Small intestine (tissue), 7 donors: ENCODE measurements at regions not wholly inside any gene's neighbourhood (a gene's known extent, or its start where the extent isn't known, plus 50 kb on each side); places are given as distances from the start of the nearest gene placed in this dataset.
A peak's percentile ranks its signal among the peaks of the same experiment; 100 is the strongest.
"Not testable (repeated sequence)": the region's sequence is repeated elsewhere in the genome, so short reads cannot be mapped to it uniquely, and the experiment has no call there.

Experiments
- DNase-seq, 2 donors: peaks; one replicate each; pipeline versions ENCODE4 v3.0.0 to v3.0.0-alpha.2; 2013
- FAIRE-seq: peaks from 2 replicates; lab custom pipeline; 2012; peaks lifted over from hg19 to GRCh38; lab: Jason Lieb, UNC
- H3K27ac ChIP-seq, 3 donors: one replicate each; pipeline ENCODE4 v1.5.1; 2013; ENCODE audit warnings: low read length in 2 of 3, mild to moderate bottlenecking in 2 of 3, control low read depth in 1 of 3, inconsistent platforms in 1 of 3, low read depth in 1 of 3, moderate library complexity in 1 of 3
- H3K27me3 ChIP-seq, 3 donors: one replicate each; pipeline ENCODE4 v1.6.1; 2013; ENCODE audit warnings: low read length in 3 of 3, inconsistent platforms in 1 of 3; ENCODE audit not compliant: control insufficient read depth in 3 of 3, insufficient read depth in 3 of 3
- H3K36me3 ChIP-seq, 3 donors: one replicate each; pipeline ENCODE4 v1.6.1; 2013; ENCODE audit warnings: low read length in 3 of 3, inconsistent platforms in 1 of 3, low read depth in 1 of 3, mild to moderate bottlenecking in 1 of 3, moderate library complexity in 1 of 3; ENCODE audit not compliant: control insufficient read depth in 3 of 3, insufficient read depth in 2 of 3
- H3K4me1 ChIP-seq, 3 donors: one replicate each; pipeline ENCODE4 v1.6.1; 2013; ENCODE audit warnings: low read length in 2 of 3, inconsistent platforms in 1 of 3, low read depth in 1 of 3, mild to moderate bottlenecking in 1 of 3, moderate library complexity in 1 of 3; ENCODE audit not compliant: control insufficient read depth in 3 of 3, insufficient read depth in 2 of 3
- H3K4me3 ChIP-seq, 3 donors: one replicate each; pipeline ENCODE4 v1.5.1; 2013; ENCODE audit warnings: low read length in 3 of 3, control low read depth in 1 of 3, inconsistent platforms in 1 of 3, low read depth in 1 of 3, mild to moderate bottlenecking in 1 of 3, moderate library complexity in 1 of 3
- H3K9me3 ChIP-seq, 2 donors: one replicate each; pipeline ENCODE4 v1.6.1; 2013; ENCODE audit warnings: low read depth in 1 of 2, low read length in 1 of 2; ENCODE audit not compliant: control insufficient read depth in 2 of 2, insufficient read depth in 1 of 2
- WGBS, 3 donors: extraction: QIAGEN DNeasy Blood & Tissue Kit; methylation state at CpG; one replicate each; pipeline ENCODE4 v1.1.7; 2013; 5-methylcytosine and 5-hydroxymethylcytosine counted together
- donor health status: healthy with polysubstance abuse.
- donor health status: control.
- donor health status: control.
- donor health status: Bipolar disorder and iron deficiency.
- donor health status: healthy.

DNA sequence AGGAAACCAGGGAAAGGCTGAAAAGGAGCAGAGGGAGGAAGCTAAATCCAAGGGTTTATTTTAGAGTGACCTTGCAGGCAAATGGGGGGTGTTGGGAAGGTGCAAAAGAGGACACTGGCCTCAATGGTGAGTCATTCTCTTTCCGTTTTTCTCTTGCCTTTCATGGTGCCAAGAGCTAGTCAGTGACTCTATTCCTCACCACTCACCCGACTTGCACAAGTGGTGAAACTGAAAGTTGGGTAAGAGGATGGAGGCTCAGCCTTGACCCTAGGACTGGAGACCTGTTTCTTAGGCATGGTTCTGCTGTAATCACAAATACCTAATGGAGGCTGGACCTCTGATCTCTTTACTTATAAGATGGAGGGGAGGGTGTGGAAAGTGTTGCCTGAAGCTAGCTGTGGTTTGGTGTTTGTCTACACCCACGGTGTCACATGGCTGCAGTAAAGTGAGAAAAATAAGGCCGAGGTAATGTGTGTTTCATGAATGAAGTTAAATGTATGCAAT lies 67.3 kb upstream of the CREB3L1 start:
- DNase-seq (peak; percentile 26 to 44), FAIRE-seq (no peak)

DNA sequence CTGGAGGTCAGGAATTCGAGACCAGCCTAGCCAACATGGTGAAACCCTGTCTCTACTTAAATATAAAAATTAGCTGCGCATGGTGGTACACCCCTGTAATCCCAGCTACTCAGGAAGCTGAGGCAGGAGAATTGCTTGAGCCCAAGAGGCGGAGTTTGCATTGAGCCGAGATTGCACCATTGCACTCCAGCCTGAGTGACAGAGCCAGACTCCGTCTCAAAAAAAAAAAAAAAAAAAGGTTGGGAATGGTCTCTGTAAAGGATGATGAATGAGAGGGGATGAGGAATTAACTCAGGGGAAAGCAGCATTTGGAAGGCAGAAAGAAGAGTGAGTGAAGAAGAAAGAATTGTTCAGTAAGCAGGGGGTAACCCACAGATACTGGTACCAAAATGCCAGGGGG lies 67.8 kb upstream of the CREB3L1 start:
- 68 to 83% (median 71%) methylated on average over 5 of the region's 5 CpGs for WGBS, 3 donors
- H3K27ac ChIP-seq, FAIRE-seq: not testable (repeated sequence)

More for the DNA sequence above, 67.3 kb upstream of the CREB3L1 start:
- Histone ChIP-seq H3K4me1 (no peaks in the 10 kb centered on the region), H3K9me3 (no peaks in the 10 kb centered on the region), H3K27ac (no peak overlapping the region), H3K4me3 (no peak overlapping the region), H3K36me3 (no peaks in the 10 kb centered on the region), H3K27me3 (no peaks in the 10 kb centered on the region)
- WGBS, 3 donors = 30 to 34% (median 30%) methylated on average over 4 of the region's 4 CpGs

DNA sequence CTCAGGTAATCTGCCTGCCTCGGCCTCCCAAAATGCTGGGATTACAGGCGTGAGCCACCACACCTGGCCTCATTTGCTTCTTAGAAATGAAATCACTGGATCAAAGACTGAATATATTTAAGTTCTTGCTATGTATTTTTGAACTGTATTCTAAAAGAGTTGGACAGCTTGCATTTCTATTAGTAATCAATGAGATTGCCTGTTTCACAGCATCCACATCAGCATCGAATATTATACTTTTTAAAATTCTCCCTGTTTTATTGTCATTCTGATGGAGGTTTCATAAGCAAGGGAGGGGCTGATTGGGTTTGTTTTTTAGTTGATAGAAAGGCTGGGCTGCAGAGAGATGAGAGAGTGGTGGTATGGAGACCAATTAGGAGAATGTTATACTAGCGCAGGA lies 68.7 kb upstream of the CREB3L1 start:
- no peak for FAIRE-seq
- no peak for DNase-seq
- H3K27me3 ChIP-seq = no peaks in the 10 kb centered on the region
- H3K27ac ChIP-seq = no peak overlapping the region
- no peaks in the 10 kb centered on the region for H3K36me3 ChIP-seq
- no peaks in the 10 kb centered on the region for H3K4me1 ChIP-seq
- WGBS, 3 donors = 94 to 96% (median 94%) methylated on average over 4 of the region's 4 CpGs
- H3K4me3 ChIP-seq = no peak overlapping the region
- H3K9me3 ChIP-seq = no peaks in the 10 kb centered on the region

More for the DNA sequence above, 67.8 kb upstream of the CREB3L1 start:
- H3K4me1 ChIP-seq, H3K4me3 ChIP-seq, H3K27me3 ChIP-seq, H3K9me3 ChIP-seq, H3K36me3 ChIP-seq, DNase-seq: not testable (repeated sequence)

DNA sequence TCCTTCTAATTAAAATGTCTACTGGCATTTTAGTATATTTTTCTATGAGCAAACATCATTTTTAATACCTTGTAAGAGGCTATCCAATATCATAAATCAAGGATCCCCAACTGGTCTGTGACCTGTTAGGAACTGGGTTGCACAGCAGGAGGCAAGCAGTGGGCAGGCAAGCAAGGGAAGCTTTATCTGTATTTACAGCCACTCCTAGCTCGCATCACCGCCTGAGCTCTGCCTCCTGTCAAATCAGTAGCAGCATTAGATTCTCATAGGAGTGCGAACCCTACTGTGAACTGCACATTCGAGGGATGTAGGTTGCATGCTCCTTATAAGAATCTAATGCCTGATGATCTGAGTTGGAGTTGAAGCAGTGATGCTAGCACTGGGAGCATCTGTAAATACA lies 70.2 kb upstream of the CREB3L1 start:
- DNase-seq = no peak
- no peaks in the 10 kb centered on the region for H3K4me1 ChIP-seq
- 25 to 44% (median 27%) methylated on average over 4 of the region's 4 CpGs for WGBS, 3 donors
- H3K36me3 ChIP-seq = no peaks in the 10 kb centered on the region
- no peak for FAIRE-seq
- H3K27me3 ChIP-seq = no peaks in the 10 kb centered on the region
- H3K9me3 ChIP-seq = no peaks in the 10 kb centered on the region
- no peak overlapping the region for H3K27ac ChIP-seq
- no peak overlapping the region for H3K4me3 ChIP-seq

DNA sequence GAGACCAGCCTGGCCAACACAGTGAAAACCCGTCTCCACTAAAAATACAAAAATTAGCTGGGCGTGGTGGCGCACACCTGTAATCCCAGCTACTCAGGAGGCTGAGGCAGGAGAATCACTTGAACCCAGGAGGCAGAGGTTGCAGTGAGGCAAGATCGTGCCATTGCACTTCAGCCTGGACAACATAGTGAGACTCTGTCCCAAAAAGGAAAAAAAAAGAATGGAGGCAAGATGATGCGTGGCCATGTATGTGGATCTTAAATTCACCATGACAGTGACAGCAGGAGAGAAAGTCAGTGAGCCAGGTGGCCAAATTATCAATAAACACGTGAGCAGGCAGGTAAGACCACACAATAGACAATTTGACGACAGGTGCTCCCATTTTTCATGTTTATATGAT lies 73.0 kb upstream of the CREB3L1 start:
- not testable (repeated sequence) for H3K4me3 ChIP-seq, DNase-seq, FAIRE-seq, H3K27ac ChIP-seq, H3K9me3 ChIP-seq, H3K27me3 ChIP-seq, H3K36me3 ChIP-seq, H3K4me1 ChIP-seq
- WGBS, 3 donors = 85 to 93% (median 92%) methylated on average over 7 of the region's 7 CpGs

DNA sequence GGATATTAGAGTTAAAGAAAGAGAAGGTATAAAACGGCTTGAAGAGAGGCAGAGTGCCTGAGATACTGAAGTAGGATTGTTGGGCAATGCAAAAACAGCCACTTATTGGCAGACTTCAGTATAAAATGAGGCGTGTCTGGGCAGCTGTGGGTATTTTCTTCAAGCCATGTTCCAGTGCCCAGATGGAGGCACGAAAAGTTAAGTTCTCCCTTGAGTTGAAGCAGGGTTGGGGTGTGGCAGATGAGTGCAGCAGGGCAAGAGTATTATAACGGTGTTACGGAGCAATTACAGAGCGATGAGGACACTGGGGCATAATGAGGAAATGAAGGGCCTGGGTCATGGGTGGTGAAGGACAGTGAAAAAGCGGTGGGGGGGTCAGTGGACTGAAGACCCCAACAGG lies 73.7 kb upstream of the CREB3L1 start:
- DNase-seq (no peak), FAIRE-seq (no peak)
- Histone ChIP-seq H3K36me3 (no peaks in the 10 kb centered on the region), H3K27me3 (peaks cover 0 to 10% (median 0%) of the 10 kb centered on the region in 3 donors), H3K4me3 (no peak overlapping the region), H3K9me3 (no peaks in the 10 kb centered on the region), H3K4me1 (no peaks in the 10 kb centered on the region), H3K27ac (no peak overlapping the region)
- 39 to 71% (median 54%) methylated on average over 7 of the region's 7 CpGs for WGBS, 3 donors

DNA sequence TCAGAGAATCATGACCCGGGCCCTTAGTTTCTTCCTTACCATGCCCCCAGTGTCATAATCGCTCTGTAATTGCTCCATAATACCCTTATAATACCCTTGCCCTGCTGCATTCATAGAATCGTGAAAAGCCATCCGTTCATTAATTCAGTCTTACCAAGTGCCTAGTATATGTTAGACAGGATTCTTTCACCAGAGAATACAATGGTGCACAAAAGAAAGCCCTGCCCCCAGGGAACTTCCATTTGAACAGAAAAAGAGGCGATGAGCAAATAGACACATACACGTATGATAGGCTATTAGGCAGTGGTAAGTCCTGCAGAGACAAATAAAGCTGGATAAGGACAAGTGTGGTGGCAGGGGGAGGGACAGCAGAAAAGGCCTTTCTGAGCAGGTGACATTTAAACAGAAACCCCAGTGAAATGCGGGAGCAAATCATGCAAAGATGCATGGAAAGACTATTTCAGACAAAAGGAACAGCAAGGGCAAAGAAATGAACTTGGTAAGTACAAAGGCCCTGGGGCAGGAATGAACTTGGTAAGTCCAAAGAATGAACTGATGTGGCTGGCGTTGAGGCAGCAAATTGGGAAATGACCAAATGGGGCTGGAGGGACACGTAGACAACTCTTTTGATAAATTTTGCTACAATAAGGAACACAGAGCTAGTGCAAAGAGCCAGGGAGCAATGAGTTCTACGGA lies 74.6 kb upstream of the CREB3L1 start:
- WGBS, 3 donors = 84 to 88% (median 88%) methylated on average over 10 of the region's 10 CpGs
- peaks cover 0 to 11% (median 0%) of the 10 kb centered on the region in 3 donors for H3K27me3 ChIP-seq
- no peak overlapping the region for H3K4me3 ChIP-seq
- FAIRE-seq (no peak), DNase-seq (no peak)
- H3K9me3 ChIP-seq = no peaks in the 10 kb centered on the region
- H3K4me1 ChIP-seq = no peaks in the 10 kb centered on the region
- no peak overlapping the region for H3K27ac ChIP-seq
- no peaks in the 10 kb centered on the region for H3K36me3 ChIP-seq

DNA sequence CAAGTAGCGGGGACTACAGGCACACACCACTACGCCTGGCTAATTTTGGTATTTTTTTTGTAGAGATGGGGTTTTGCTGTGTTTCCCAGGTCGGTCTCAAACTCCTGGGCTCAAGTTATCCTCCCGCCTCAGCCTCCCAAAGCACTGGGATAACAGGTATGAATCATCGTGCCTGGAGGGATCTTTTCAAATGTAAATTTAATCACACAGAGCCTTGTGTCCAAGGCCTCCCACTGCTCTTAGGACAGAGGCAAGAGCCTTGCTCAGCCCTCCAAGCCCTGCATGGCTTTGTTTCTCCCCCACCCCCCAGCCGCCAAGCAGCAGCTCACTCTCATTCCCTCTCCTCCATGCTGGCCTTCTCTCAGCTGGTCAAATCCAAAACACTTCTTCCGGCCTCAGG lies 75.3 kb upstream of the CREB3L1 start:
- WGBS, 3 donors = 76 to 89% (median 88%) methylated on average over 7 of the region's 7 CpGs
- Histone ChIP-seq H3K36me3 (no peaks in the 10 kb centered on the region), H3K9me3 (no peaks in the 10 kb centered on the region), H3K4me1 (no peaks in the 10 kb centered on the region), H3K27ac (no peak overlapping the region), H3K4me3 (no peak overlapping the region), H3K27me3 (peaks cover 0 to 11% (median 0%) of the 10 kb centered on the region in 3 donors)
- FAIRE-seq (no peak), DNase-seq (no peak)
